ENCODE measurements at regions not wholly inside any gene's neighbourhood (a gene's known extent, or its start where the extent isn't known, plus 50 kb on each side); places are given as distances from the start of the nearest gene placed in this dataset.

DNA sequence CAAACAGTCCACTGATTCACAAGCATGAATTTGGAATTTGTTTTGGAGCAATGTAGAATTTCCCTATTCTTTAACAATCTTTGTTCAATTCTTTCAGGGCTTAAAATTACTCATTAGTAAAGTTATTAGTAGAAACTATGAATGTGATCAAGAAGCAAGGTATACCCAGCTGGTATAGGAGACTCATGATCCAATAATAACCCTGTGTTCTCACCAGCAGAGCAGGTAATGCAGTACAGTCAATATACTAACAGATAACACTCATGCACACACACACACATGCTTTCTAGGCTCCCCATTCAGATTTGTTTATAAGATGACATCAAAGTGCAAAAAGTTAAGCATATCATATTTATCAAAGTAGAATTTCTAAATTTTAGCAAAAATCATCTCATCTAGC is 445.2 kb downstream of the ELAVL2 start:
- no peak overlapping the region for H2AK5ac ChIP-seq (ENCODE audit: low read depth, low read length)
- no peak overlapping the region for H4K8ac ChIP-seq (ENCODE audit: low read depth in 2 of 2, low read length in 2 of 2)
- no peak overlapping the region for H3K4me2 ChIP-seq (ENCODE audit: low read depth, low read length)
- no peak overlapping the region for H2BK5ac ChIP-seq (ENCODE audit: low read depth, low read length, poor library complexity, severe bottlenecking)
- in situ Hi-C loops (cut with MboI; ENCODE audit: low sequenced_read_pairs): no loop called here
- no peaks in the 10 kb centered on the region for H4K20me1 ChIP-seq (ENCODE audit: insufficient read depth, low read length)
- H3K4me1 ChIP-seq (ENCODE audit: control insufficient read depth, insufficient read depth, low read length): no peaks in the 10 kb centered on the region
- H2BK20ac ChIP-seq (ENCODE audit: low read depth, low read length): no peak overlapping the region
- ATAC-seq (ENCODE audit: low read depth) (no peak), DNase-seq (no peak)
- no peak overlapping the region for H3K18ac ChIP-seq (ENCODE audit: low read depth, low read length)
- H2BK120ac ChIP-seq (ENCODE audit: low read depth, low read length): no peak overlapping the region
- no peaks in the 10 kb centered on the region for H3K9me1 ChIP-seq (ENCODE audit: insufficient read depth, low read length)
- intact Hi-C loops (cut with micrococcal nuclease): no loop called here
- no peak overlapping the region for H3K4me3 ChIP-seq (ENCODE audit: insufficient read depth, low read depth, low read length)
- H3K56ac ChIP-seq (ENCODE audit: extremely low read depth, insufficient read depth, low read length): no peak overlapping the region
- no peaks in the 10 kb centered on the region for H3K27me3 ChIP-seq (ENCODE audit: control insufficient read depth, insufficient read depth, low read length)
- H3K79me1 ChIP-seq (ENCODE audit: low read depth in 1 of 2, low read length in 2 of 2): no peaks in the 10 kb centered on the region
- H2AK9ac ChIP-seq (replicated peaks; ENCODE audit: low read depth, low read length, poor library complexity): no peak overlapping the region
- ChIA-PET POLR2A (ENCODE audit: unreplicated experiment) (no interaction called here), CTCF (no interaction called here)
- dilution Hi-C loops (cut with HindIII; ENCODE audit: low sequenced_read_pairs, unreplicated experiment): no loop called here
- no peak overlapping the region for H3K14ac ChIP-seq (replicated peaks; ENCODE audit: low read depth, low read length)
- H2AFZ ChIP-seq (replicated peaks; ENCODE audit: low read length, poor library complexity): no peak overlapping the region
- H2BK15ac ChIP-seq (ENCODE audit: low read depth, low read length): no peak overlapping the region
- H3K23ac ChIP-seq (ENCODE audit: low read depth, low read length): no peak overlapping the region
- H4K91ac ChIP-seq (ENCODE audit: insufficient read depth, low read depth, low read length): no peak overlapping the region
- no peak overlapping the region for H3K4ac ChIP-seq (ENCODE audit: low read depth, low read length)
- peaks cover 2% of the 10 kb centered on the region; the same call in 1 of the 2 replicates for H3K9me3 ChIP-seq (ENCODE audit: control insufficient read depth, insufficient read depth, low read length)
- TF ChIP-seq MAZ (IDR thresholded peaks at IDR 0.05; ENCODE audit: borderline replicate concordance, low read depth, low read length) (no peak), SMC3 (IDR thresholded peaks at IDR 0.05; ENCODE audit: low read depth, low read length) (no peak), NFE2L2 (IDR thresholded peaks at IDR 0.05; ENCODE audit: low read depth, low read length) (no peak), ELK1 (IDR thresholded peaks at IDR 0.05; ENCODE audit: borderline replicate concordance, low read depth, low read length) (no peak), CEBPB (IDR thresholded peaks at IDR 0.05; ENCODE audit: low read depth, low read length) (no peak), CHD1 (IDR thresholded peaks at IDR 0.05; ENCODE audit: low read depth, low read length) (no peak), POLR2A (IDR thresholded peaks at IDR 0.05; ENCODE audit: low read depth, low read length) (no peak), RCOR1 (IDR thresholded peaks at IDR 0.05; ENCODE audit: insufficient replicate concordance, low read length) (no peak)
- TF ChIP-seq, protein P1, sequence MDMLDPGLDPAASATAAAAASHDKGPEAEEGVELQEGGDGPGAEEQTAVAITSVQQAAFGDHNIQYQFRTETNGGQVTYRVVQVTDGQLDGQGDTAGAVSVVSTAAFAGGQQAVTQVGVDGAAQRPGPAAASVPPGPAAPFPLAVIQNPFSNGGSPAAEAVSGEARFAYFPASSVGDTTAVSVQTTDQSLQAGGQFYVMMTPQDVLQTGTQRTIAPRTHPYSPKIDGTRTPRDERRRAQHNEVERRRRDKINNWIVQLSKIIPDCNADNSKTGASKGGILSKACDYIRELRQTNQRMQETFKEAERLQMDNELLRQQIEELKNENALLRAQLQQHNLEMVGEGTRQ (IDR thresholded peaks at IDR 0.05; ENCODE audit: low read depth, low read length): no peak
- no TSS peak for BruUV-seq (replicated peaks)
- H3K36me3 ChIP-seq (ENCODE audit: control insufficient read depth, insufficient read depth, low read length): no peaks in the 10 kb centered on the region
- H4K5ac ChIP-seq (ENCODE audit: low read depth, low read length): no peak overlapping the region
- H3K27ac ChIP-seq (ENCODE audit: insufficient read depth, low read length): no peak overlapping the region
- H3K9ac ChIP-seq (ENCODE audit: low read depth, low read length): no peak overlapping the region

Measured in IMR-90 (cell line).